K562 (cell line): ENCODE measurements at regions not wholly inside any gene's neighbourhood (a gene's known extent, or its start where the extent isn't known, plus 50 kb on each side); places are given as distances from the start of the nearest gene placed in this dataset.

Experiments used
- ATAC-seq: fragments of 200-7000 bp; cut with Tn5 transposase; 3 replicates; pipeline ENCODE4 v1.9.1; 2020; ENCODE audit warnings: moderate library complexity
- BruUV-seq: library from RNA; stranded (reverse); fragments of 400-500 nt; replicated peaks from 2 replicates; lab custom pipeline; 2021; lab: Mats Ljungman, UMichigan
- CTCF ChIA-PET: fragments of 300-600 bp; formaldehyde crosslinking; extraction: SDS; loops from one replicate; lab custom pipeline; 2021; ENCODE audit warnings: low intra/inter-chr PET ratio; lab: Yijun Ruan, JAX
- POLR2A ChIA-PET: fragments of 300-600, 350-650 bp; sonication (Branson Sonifier 250); formaldehyde crosslinking; extraction: SDS; loops from one replicate; lab custom pipeline; 2021; ENCODE audit warnings: antibody characterized with exemption, inconsistent platforms; lab: Yijun Ruan, JAX
- DNase-seq, 4 experiments: peaks; one replicate each; pipeline versions ENCODE4 v3.0.0 to v3.0.0-alpha.2; 2011 to 2018; ENCODE audit warnings: low spot score in 3 of 4, mixed read lengths in 3 of 4; ENCODE audit errors: extremely low read depth in 1 of 4
- FAIRE-seq: peaks from 2 replicates; lab custom pipeline; 2011; peaks lifted over from hg19 to GRCh38; lab: Jason Lieb, UNC
- H2AFZ ChIP-seq: 2 replicates; pipeline ENCODE4 v1.6.0; 2011; ENCODE audit warnings: low read depth, low read length, control low read depth, inconsistent platforms
- H3K27ac ChIP-seq: fragments of 200-600 bp; 3 replicates; pipeline ENCODE4 v1.8.0; 2011; ENCODE audit warnings: low read depth, mild to moderate bottlenecking, control low read depth, inconsistent platforms, low read length, moderate library complexity, mixed read lengths; ENCODE audit errors: extremely low read depth
- H3K27me3 ChIP-seq, 2 experiments: fragments of 300-600 bp in 1 of 2; 2 replicates in 1 of 2; 3 replicates in 1 of 2; pipeline versions ENCODE4 v1.6.0 to v1.8.0; 2011; ENCODE audit warnings: inconsistent platforms in 2 of 2, low read length in 2 of 2, mild to moderate bottlenecking in 1 of 2, mixed read lengths in 1 of 2, moderate library complexity in 1 of 2; ENCODE audit not compliant: control insufficient read depth in 2 of 2, insufficient read depth in 2 of 2
- H3K36me3 ChIP-seq: fragments of 300-600 bp; 3 replicates; pipeline ENCODE4 v1.8.0; 2011; ENCODE audit warnings: mild to moderate bottlenecking, low read length, inconsistent platforms; ENCODE audit not compliant: control insufficient read depth, insufficient read depth
- H3K4me1 ChIP-seq, 2 experiments: fragments of 200-600 bp in 1 of 2; replicated peaks in 1 of 2; 2 replicates in 1 of 2; 3 replicates in 1 of 2; pipeline versions ENCODE4 v1.5.1 to v1.8.0; 2011; ENCODE audit warnings: inconsistent platforms in 2 of 2, low read length in 2 of 2, mild to moderate bottlenecking in 1 of 2, mixed read lengths in 1 of 2, moderate library complexity in 1 of 2; ENCODE audit not compliant: control insufficient read depth in 2 of 2, insufficient read depth in 2 of 2
- H3K4me2 ChIP-seq: 2 replicates; pipeline ENCODE4 v1.6.1; 2011; ENCODE audit warnings: low read length, control low read depth, inconsistent platforms, mixed read lengths; ENCODE audit not compliant: insufficient read depth
- H3K4me3 ChIP-seq: fragments of 200-600 bp; sonication (generic), shearing (Covaris generic); 2 replicates; pipeline ENCODE4 v1.5.1; 2016; ENCODE audit warnings: control low read depth, inconsistent platforms
- H3K79me2 ChIP-seq: fragments of 200-600 bp; 3 replicates; pipeline ENCODE4 v1.8.0; 2011; ENCODE audit warnings: low read length, inconsistent platforms; ENCODE audit not compliant: control insufficient read depth, insufficient read depth
- H3K9ac ChIP-seq, 2 experiments: 2 replicates each; pipeline versions ENCODE4 v1.6.0 to v1.6.1; 2011; ENCODE audit warnings: low read depth in 2 of 2, low read length in 2 of 2, control low read depth in 1 of 2, inconsistent platforms in 1 of 2, mild to moderate bottlenecking in 1 of 2, mixed read lengths in 1 of 2; ENCODE audit not compliant: insufficient read depth in 1 of 2
- H3K9me1 ChIP-seq: one replicate; pipeline ENCODE4 v1.6.0; 2011; ENCODE audit warnings: inconsistent platforms, mild to moderate bottlenecking, low read length, moderate library complexity; ENCODE audit not compliant: control insufficient read depth, insufficient read depth
- H3K9me3 ChIP-seq: replicated peaks from 2 replicates; pipeline ENCODE4 v1.5.1; 2011; ENCODE audit warnings: low read depth, low read length, inconsistent platforms; ENCODE audit not compliant: control insufficient read depth, insufficient read depth
- H4K20me1 ChIP-seq: replicated peaks from 2 replicates; pipeline ENCODE4 v1.6.1; 2011; ENCODE audit warnings: low read length, inconsistent platforms, mixed read lengths; ENCODE audit not compliant: control insufficient read depth, insufficient read depth
- CBX2 ChIP-seq: fragments of 200-600 bp; sonication (generic); IDR thresholded peaks from one replicate; pipeline ENCODE4 v1.6.1; 2012; ENCODE audit warnings: mild to moderate bottlenecking, low read length, inconsistent platforms; ENCODE audit not compliant: insufficient read depth, poor library complexity, severe bottlenecking
- CSDE1 ChIP-seq, 2 experiments: fragments of 450-650 bp; IDR thresholded peaks; 2 replicates each; pipeline ENCODE4 v1.6.1; 2016; ENCODE audit warnings: mild to moderate bottlenecking in 1 of 2
- DACH1 ChIP-seq: fragments of 450-650 bp; IDR thresholded peaks from 2 replicates; pipeline ENCODE4 v1.6.1; 2018; ENCODE audit not compliant: partially characterized antibody
- GABPB1 ChIP-seq: sonication (generic); formaldehyde crosslinking; IDR thresholded peaks from 2 replicates; pipeline ENCODE4 v1.8.0; 2022; ENCODE audit warnings: mild to moderate bottlenecking, missing genetic modification reagents
- KDM2B ChIP-seq: fragments of 250-450 bp; sonication (Bioruptor Pico); IDR thresholded peaks from 2 replicates; pipeline ENCODE4 v1.8.0; 2021; ENCODE audit warnings: mild to moderate bottlenecking, moderate library complexity
- MAFG ChIP-seq: fragments of 450-650 bp; conservative IDR thresholded peaks from 2 replicates; pipeline ENCODE4 v1.6.1; 2016; ENCODE audit warnings: missing genetic modification characterization, missing compliant biosample characterization
- NFXL1 ChIP-seq: fragments of 450-650 bp; formaldehyde crosslinking; IDR thresholded peaks from 2 replicates; pipeline ENCODE4 v1.4.0; 2021; ENCODE audit warnings: mild to moderate bottlenecking
- PHB2 ChIP-seq: fragments of 450-650 bp; IDR thresholded peaks from 2 replicates; pipeline ENCODE4 v1.6.1; 2017; ENCODE audit warnings: low read depth
- TAF1 ChIP-seq: IDR thresholded peaks from 2 replicates; pipeline ENCODE4 v1.6.1; 2011; ENCODE audit warnings: mild to moderate bottlenecking, low read length, moderate library complexity; ENCODE audit not compliant: insufficient read depth, control insufficient read depth, severe bottlenecking; ENCODE audit errors: extremely low read depth
- TFAM ChIP-seq: fragments of 250-450 bp; sonication (Bioruptor Pico); conservative IDR thresholded peaks from 2 replicates; pipeline ENCODE4 v1.5.0; 2021; ENCODE audit warnings: mild to moderate bottlenecking, moderate library complexity
- ZEB2 ChIP-seq: fragments of 450-650 bp; IDR thresholded peaks from 2 replicates; pipeline ENCODE4 v1.6.1; 2016
- ZKSCAN8 ChIP-seq: fragments of 200-800 bp; sonication (Bioruptor generic); IDR thresholded peaks from 2 replicates; pipeline ENCODE4 v1.6.1; 2016; ENCODE audit warnings: missing genetic modification characterization, missing compliant biosample characterization
- ZNF316 ChIP-seq: fragments of 450-650 bp; IDR thresholded peaks from 2 replicates; pipeline ENCODE4 v1.6.1; 2016
- ZNF408 ChIP-seq: fragments of 250-450 bp; sonication (Bioruptor Pico); IDR thresholded peaks from 2 replicates; pipeline ENCODE4 v1.4.0; 2020; ENCODE audit warnings: low read depth, mild to moderate bottlenecking, moderate library complexity
- WGBS: fragments of 100-300 bp; shearing (Covaris generic); methylation state at CpG from one replicate; pipeline ENCODE4 v1.1.6; 2016; ENCODE audit warnings: low coverage, mixed read lengths; ENCODE audit not compliant: insufficient coverage; ENCODE audit errors: missing lambda C conversion rate; 5-methylcytosine and 5-hydroxymethylcytosine counted together
- in situ Hi-C: fragments of 300-500 bp; cut with MboI; formaldehyde crosslinking; loops from 4 replicates; pipeline ENCODE4 v1.15.0; 2018; ENCODE audit warnings: inconsistent platforms, mixed read lengths
- intact Hi-C: fragments of 100-400 bp; cut with micrococcal nuclease; formaldehyde crosslinking; loops from 2 replicates; pipeline ENCODE4 v1.14.2; 2022
- TF ChIP-seq, protein P1 (sequence below): fragments of 450-650 bp; formaldehyde crosslinking; IDR thresholded peaks from 2 replicates; pipeline ENCODE4 v1.4.0; 2022; ENCODE audit warnings: missing genetic modification characterization
- TF ChIP-seq, protein P2 (sequence below): fragments of 450-650 bp; formaldehyde crosslinking; conservative IDR thresholded peaks from 2 replicates; pipeline ENCODE4 v1.4.0; 2022; ENCODE audit warnings: mild to moderate bottlenecking, missing genetic modification characterization
- TF ChIP-seq, protein P3 (sequence below): fragments of 450-650 bp; conservative IDR thresholded peaks from 2 replicates; pipeline ENCODE4 v1.6.1; 2016; ENCODE audit warnings: missing genetic modification characterization, low read depth, mild to moderate bottlenecking, missing compliant biosample characterization, moderate library complexity
- TF ChIP-seq, protein P4 (sequence below): sonication (generic); formaldehyde crosslinking; IDR thresholded peaks from 2 replicates; pipeline ENCODE4 v1.8.0; 2022; ENCODE audit warnings: mild to moderate bottlenecking, low read depth, missing genetic modification reagents

DNA sequence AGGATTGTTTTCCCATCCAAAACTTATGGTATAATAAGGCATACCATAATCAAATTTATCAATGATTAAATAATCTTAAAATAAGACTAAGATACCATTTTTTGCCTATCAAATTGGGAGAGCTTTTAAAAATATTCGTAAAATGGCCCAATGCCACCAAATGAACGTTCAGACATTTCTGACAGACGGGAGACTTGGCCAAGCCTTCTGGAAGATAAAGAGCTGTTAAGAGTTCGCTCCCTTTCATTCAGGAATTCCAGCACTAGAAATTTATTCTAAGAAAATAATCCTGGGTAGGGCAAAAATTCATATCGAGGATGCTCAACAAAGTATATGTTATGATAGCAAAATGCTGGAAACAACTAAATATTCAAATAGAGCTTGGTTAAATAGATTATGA, 85.6 kb upstream of the NEO1 start:
- Histone ChIP-seq H3K9me3 (no peaks in the 10 kb centered on the region), H2AFZ (no peak overlapping the region), H4K20me1 (no peaks in the 10 kb centered on the region), H3K27ac (no peak overlapping the region), H3K79me2 (no peaks in the 10 kb centered on the region), H3K36me3 (no peaks in the 10 kb centered on the region), H3K9me1 (no peaks in the 10 kb centered on the region), H3K9ac (no peak overlapping the region), H3K4me2 (no peak overlapping the region), H3K4me3 (no peak overlapping the region), H3K4me1 (no peaks in the 10 kb centered on the region), H3K27me3 (no peaks in the 10 kb centered on the region)
- in situ Hi-C loops, result no loop called here
- ChIA-PET CTCF (interaction anchor here (0.7 kb wide), 1 partner anchor 1752 kb away, joined by 3 read pairs; no protein-coding TSS in a partner anchor), POLR2A (interaction anchor here (0.6 kb wide), 1 partner anchor 1278 kb away, joined by 3 read pairs; no protein-coding TSS in a partner anchor)
- no peak for ATAC-seq
- DNase-seq, result no peak
- FAIRE-seq, result no peak
- intact Hi-C loops, result no loop called here
- WGBS, result under 1% methylated on average over 5 of the region's 5 CpGs
- no TSS peak for BruUV-seq
- TF ChIP-seq TFAM, result no peak
- TF ChIP-seq, protein P1, sequence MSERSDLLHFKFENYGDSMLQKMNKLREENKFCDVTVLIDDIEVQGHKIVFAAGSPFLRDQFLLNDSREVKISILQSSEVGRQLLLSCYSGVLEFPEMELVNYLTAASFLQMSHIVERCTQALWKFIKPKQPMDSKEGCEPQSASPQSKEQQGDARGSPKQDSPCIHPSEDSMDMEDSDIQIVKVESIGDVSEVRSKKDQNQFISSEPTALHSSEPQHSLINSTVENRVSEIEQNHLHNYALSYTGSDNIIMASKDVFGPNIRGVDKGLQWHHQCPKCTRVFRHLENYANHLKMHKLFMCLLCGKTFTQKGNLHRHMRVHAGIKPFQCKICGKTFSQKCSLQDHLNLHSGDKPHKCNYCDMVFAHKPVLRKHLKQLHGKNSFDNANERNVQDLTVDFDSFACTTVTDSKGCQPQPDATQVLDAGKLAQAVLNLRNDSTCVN (CRISPR knock-in tag), result no peak
- TF ChIP-seq TAF1, result no peak
- TF ChIP-seq, protein P2, sequence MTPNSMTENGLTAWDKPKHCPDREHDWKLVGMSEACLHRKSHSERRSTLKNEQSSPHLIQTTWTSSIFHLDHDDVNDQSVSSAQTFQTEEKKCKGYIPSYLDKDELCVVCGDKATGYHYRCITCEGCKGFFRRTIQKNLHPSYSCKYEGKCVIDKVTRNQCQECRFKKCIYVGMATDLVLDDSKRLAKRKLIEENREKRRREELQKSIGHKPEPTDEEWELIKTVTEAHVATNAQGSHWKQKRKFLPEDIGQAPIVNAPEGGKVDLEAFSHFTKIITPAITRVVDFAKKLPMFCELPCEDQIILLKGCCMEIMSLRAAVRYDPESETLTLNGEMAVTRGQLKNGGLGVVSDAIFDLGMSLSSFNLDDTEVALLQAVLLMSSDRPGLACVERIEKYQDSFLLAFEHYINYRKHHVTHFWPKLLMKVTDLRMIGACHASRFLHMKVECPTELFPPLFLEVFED (CRISPR knock-in tag), result no peak
- TF ChIP-seq PHB2, result no peak
- TF ChIP-seq, protein P3, sequence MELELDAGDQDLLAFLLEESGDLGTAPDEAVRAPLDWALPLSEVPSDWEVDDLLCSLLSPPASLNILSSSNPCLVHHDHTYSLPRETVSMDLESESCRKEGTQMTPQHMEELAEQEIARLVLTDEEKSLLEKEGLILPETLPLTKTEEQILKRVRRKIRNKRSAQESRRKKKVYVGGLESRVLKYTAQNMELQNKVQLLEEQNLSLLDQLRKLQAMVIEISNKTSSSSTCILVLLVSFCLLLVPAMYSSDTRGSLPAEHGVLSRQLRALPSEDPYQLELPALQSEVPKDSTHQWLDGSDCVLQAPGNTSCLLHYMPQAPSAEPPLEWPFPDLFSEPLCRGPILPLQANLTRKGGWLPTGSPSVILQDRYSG, result no peak
- no peak for TF ChIP-seq MAFG (tag)
- no peak for TF ChIP-seq CBX2
- TF ChIP-seq ZNF316, result no peak
- no peak for TF ChIP-seq KDM2B
- no peak for TF ChIP-seq NFXL1 (CRISPR knock-in tag)
- TF ChIP-seq CSDE1 (IDR thresholded peaks at IDR 0.05), result no peak
- TF ChIP-seq ZKSCAN8 (CRISPR knock-in tag), result no peak
- TF ChIP-seq, protein P4, sequence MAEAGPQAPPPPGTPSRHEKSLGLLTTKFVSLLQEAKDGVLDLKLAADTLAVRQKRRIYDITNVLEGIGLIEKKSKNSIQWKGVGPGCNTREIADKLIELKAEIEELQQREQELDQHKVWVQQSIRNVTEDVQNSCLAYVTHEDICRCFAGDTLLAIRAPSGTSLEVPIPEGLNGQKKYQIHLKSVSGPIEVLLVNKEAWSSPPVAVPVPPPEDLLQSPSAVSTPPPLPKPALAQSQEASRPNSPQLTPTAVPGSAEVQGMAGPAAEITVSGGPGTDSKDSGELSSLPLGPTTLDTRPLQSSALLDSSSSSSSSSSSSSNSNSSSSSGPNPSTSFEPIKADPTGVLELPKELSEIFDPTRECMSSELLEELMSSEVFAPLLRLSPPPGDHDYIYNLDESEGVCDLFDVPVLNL, result no peak
- TF ChIP-seq ZEB2, result no peak
- TF ChIP-seq DACH1, result no peak
- TF ChIP-seq ZNF408 (CRISPR knock-in tag), result no peak
- no peak for TF ChIP-seq GABPB1 (CRISPR knock-in tag)
